Keratinocyte (primary cell): ENCODE measurements at regions not wholly inside any gene's neighbourhood (a gene's known extent, or its start where the extent isn't known, plus 50 kb on each side); places are given as distances from the start of the nearest gene placed in this dataset.

ENCODE experiments used
- DNase-seq: peaks from one replicate; pipeline ENCODE4 v3.0.0-alpha.2; 2011; ENCODE audit warnings: low read depth, missing footprints, low spot score
- FAIRE-seq: peaks from 2 replicates; lab custom pipeline; 2011; peaks lifted over from hg19 to GRCh38; lab: Jason Lieb, UNC
- H2AFZ ChIP-seq: 2 replicates; pipeline ENCODE4 v1.6.0; 2012; ENCODE audit warnings: low read length, control low read depth, inconsistent platforms; ENCODE audit not compliant: control insufficient read depth
- H3K27ac ChIP-seq: 2 replicates; pipeline ENCODE4 v1.5.1; 2011; ENCODE audit warnings: low read length; ENCODE audit not compliant: control insufficient read depth, insufficient read depth
- H3K27me3 ChIP-seq: 3 replicates; pipeline ENCODE4 v1.6.0; 2011; ENCODE audit warnings: low read length; ENCODE audit not compliant: control insufficient read depth, insufficient read depth; ENCODE audit errors: extremely low read depth
- H3K36me3 ChIP-seq, 2 experiments: 2 replicates in 1 of 2; 3 replicates in 1 of 2; pipeline ENCODE4 v1.5.1; 2011; ENCODE audit warnings: low read length in 2 of 2, mild to moderate bottlenecking in 1 of 2; ENCODE audit not compliant: control insufficient read depth in 2 of 2, insufficient read depth in 2 of 2; ENCODE audit errors: extremely low read depth in 1 of 2
- H3K4me1 ChIP-seq: 3 replicates; pipeline ENCODE4 v1.5.1; 2011; ENCODE audit warnings: low read length; ENCODE audit not compliant: control insufficient read depth, insufficient read depth; ENCODE audit errors: extremely low read depth
- H3K4me2 ChIP-seq: 3 replicates; pipeline ENCODE4 v1.6.0; 2011; ENCODE audit warnings: low read depth, low read length; ENCODE audit not compliant: control insufficient read depth, insufficient read depth; ENCODE audit errors: extremely low read depth
- H3K4me3 ChIP-seq, 3 experiments: fragments of 200-600 bp in 1 of 3; sonication (generic) in 1 of 3; 2 replicates in 2 of 3; 3 replicates in 1 of 3; pipeline ENCODE4 v1.5.1; 2011 to 2016; ENCODE audit warnings: low read length in 3 of 3, mild to moderate bottlenecking in 3 of 3, control low read depth in 2 of 3, inconsistent platforms in 1 of 3, low read depth in 1 of 3, mixed read lengths in 1 of 3, mixed run types in 1 of 3, moderate library complexity in 1 of 3; ENCODE audit not compliant: control insufficient read depth in 2 of 3, insufficient read depth in 2 of 3; ENCODE audit errors: extremely low read depth in 1 of 3
- H3K79me2 ChIP-seq: 2 replicates; pipeline ENCODE4 v1.6.0; 2012; ENCODE audit warnings: low read length; ENCODE audit not compliant: control insufficient read depth, insufficient read depth
- H3K9ac ChIP-seq: 3 replicates; pipeline ENCODE4 v1.6.0; 2011; ENCODE audit warnings: low read length; ENCODE audit not compliant: control insufficient read depth, insufficient read depth; ENCODE audit errors: extremely low read depth
- H3K9me1 ChIP-seq: 3 replicates; pipeline ENCODE4 v1.6.0; 2011; ENCODE audit warnings: low read length; ENCODE audit not compliant: control insufficient read depth, insufficient read depth; ENCODE audit errors: extremely low read depth
- H3K9me3 ChIP-seq: 2 replicates; pipeline ENCODE4 v1.5.1; 2012; ENCODE audit warnings: low read depth, low read length; ENCODE audit not compliant: control insufficient read depth
- H4K20me1 ChIP-seq: 3 replicates; pipeline ENCODE4 v1.6.0; 2011; ENCODE audit warnings: low read length; ENCODE audit not compliant: control insufficient read depth, insufficient read depth; ENCODE audit errors: extremely low read depth
- EZH2 ChIP-seq: IDR thresholded peaks from one replicate; pipeline ENCODE4 v1.6.1; 2012; ENCODE audit warnings: inconsistent platforms, mild to moderate bottlenecking, low read length, moderate library complexity
- dilution Hi-C: fragments of 300-500 bp; cut with MboI; formaldehyde crosslinking; loops from one replicate; pipeline ENCODE4 v1.7.0; 2020; ENCODE audit warnings: low sequenced_read_pairs; ENCODE audit not compliant: extremely low pct_ligation_motif_present
- TF ChIP-seq, protein P1 (sequence below), 3 experiments: IDR thresholded peaks in 1 of 3; conservative IDR thresholded peaks in 1 of 3; optimal IDR thresholded peaks in 1 of 3; 2 replicates in 2 of 3; 3 replicates in 1 of 3; pipeline versions ENCODE3 to v1.5.1; 2011; ENCODE audit warnings: low read length in 3 of 3, mild to moderate bottlenecking in 3 of 3, moderate library complexity in 2 of 3, control low read depth in 1 of 3, inconsistent platforms in 1 of 3; ENCODE audit not compliant: insufficient read depth in 2 of 3; ENCODE audit errors: extremely low read depth in 1 of 3

DNA sequence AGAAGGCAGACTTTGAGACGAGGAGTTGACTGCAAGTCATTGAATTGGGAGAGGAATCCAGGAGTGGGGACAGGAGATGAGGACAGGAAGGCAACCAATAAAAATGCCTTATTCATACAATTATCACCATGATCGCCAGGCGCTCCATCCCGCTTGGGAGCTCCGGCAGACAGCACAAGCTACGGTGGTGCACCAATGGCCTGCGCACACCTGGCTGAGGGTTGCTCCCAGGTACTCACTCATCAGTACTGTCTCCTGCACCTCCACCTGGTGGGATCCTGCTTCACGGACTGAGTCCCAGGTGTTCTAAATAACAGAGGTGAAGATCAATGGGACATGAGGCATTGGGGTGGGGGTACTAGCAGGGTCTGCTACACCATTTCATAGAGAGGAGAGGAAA, 160.0 kb upstream of the TNRC6C start:
- H3K27me3 ChIP-seq = peaks cover 42% of the 10 kb centered on the region

DNA sequence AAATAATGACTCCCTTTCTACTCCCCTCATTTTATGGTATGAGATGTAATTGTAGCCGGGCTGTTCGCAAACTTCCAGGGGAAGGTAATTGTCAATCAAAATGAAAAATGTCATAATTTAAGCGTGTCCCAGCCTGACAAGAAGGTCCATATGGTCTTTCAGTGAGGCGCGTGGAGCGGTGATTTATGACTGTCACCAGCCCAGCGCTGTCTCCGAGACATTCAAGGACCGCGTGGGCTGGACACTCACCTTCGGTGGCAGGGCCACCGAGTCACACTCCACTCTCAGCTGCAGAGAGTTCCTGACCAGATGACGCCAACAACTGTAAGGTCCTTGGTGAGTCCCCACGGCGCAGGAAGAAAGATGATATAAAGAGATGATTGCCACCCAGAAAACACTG, 157.7 kb upstream of the TNRC6C start:
- Histone ChIP-seq H3K27ac (no peak overlapping the region), H3K4me1 (no peaks in the 10 kb centered on the region), H4K20me1 (no peaks in the 10 kb centered on the region), H3K9me3 (no peaks in the 10 kb centered on the region), H3K79me2 (no peaks in the 10 kb centered on the region), H3K36me3 (no peaks in the 10 kb centered on the region), H3K27me3 (peaks cover 36% of the 10 kb centered on the region), H3K4me3 (no peak overlapping the region), H3K9me1 (no peaks in the 10 kb centered on the region), H2AFZ (no peak overlapping the region), H3K4me2 (no peak overlapping the region), H3K9ac (no peak overlapping the region)
- no peak for FAIRE-seq
- dilution Hi-C loops = no loop called here
- no peak for DNase-seq
- TF ChIP-seq, protein P1, sequence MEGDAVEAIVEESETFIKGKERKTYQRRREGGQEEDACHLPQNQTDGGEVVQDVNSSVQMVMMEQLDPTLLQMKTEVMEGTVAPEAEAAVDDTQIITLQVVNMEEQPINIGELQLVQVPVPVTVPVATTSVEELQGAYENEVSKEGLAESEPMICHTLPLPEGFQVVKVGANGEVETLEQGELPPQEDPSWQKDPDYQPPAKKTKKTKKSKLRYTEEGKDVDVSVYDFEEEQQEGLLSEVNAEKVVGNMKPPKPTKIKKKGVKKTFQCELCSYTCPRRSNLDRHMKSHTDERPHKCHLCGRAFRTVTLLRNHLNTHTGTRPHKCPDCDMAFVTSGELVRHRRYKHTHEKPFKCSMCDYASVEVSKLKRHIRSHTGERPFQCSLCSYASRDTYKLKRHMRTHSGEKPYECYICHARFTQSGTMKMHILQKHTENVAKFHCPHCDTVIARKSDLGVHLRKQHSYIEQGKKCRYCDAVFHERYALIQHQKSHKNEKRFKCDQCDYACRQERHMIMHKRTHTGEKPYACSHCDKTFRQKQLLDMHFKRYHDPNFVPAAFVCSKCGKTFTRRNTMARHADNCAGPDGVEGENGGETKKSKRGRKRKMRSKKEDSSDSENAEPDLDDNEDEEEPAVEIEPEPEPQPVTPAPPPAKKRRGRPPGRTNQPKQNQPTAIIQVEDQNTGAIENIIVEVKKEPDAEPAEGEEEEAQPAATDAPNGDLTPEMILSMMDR (optimal IDR thresholded peaks at IDR 0.05 in 1 of 3, IDR thresholded peaks at IDR 0.05 in 1 of 3, conservative IDR thresholded peaks at IDR 0.05 in 1 of 3; ENCODE audit: extremely low read depth in 1 of 3, insufficient read depth in 2 of 3, low read length in 3 of 3) = no peak
- no peak for TF ChIP-seq EZH2

More for the DNA sequence above, 160.0 kb upstream of the TNRC6C start:
- Histone ChIP-seq H3K9ac (no peak overlapping the region), H3K4me1 (no peaks in the 10 kb centered on the region), H3K36me3 (no peaks in the 10 kb centered on the region), H3K9me3 (no peaks in the 10 kb centered on the region), H3K4me2 (no peak overlapping the region), H3K4me3 (no peak overlapping the region), H3K9me1 (no peaks in the 10 kb centered on the region), H3K27ac (no peak overlapping the region), H4K20me1 (no peaks in the 10 kb centered on the region), H3K79me2 (no peaks in the 10 kb centered on the region), H2AFZ (no peak overlapping the region)
- FAIRE-seq = no peak
- TF ChIP-seq, protein P1 (optimal IDR thresholded peaks at IDR 0.05 in 1 of 3, IDR thresholded peaks at IDR 0.05 in 1 of 3, conservative IDR thresholded peaks at IDR 0.05 in 1 of 3; ENCODE audit: extremely low read depth in 1 of 3, insufficient read depth in 2 of 3, low read length in 3 of 3) = no peak
- no peak for TF ChIP-seq EZH2
- dilution Hi-C loops = no loop called here
- no peak for DNase-seq
